ENCODE measurements at regions not wholly inside any gene's neighbourhood (a gene's known extent, or its start where the extent isn't known, plus 50 kb on each side); places are given as distances from the start of the nearest gene placed in this dataset.
A peak's percentile ranks its signal among the peaks of the same experiment; 100 is the strongest.

DNA sequence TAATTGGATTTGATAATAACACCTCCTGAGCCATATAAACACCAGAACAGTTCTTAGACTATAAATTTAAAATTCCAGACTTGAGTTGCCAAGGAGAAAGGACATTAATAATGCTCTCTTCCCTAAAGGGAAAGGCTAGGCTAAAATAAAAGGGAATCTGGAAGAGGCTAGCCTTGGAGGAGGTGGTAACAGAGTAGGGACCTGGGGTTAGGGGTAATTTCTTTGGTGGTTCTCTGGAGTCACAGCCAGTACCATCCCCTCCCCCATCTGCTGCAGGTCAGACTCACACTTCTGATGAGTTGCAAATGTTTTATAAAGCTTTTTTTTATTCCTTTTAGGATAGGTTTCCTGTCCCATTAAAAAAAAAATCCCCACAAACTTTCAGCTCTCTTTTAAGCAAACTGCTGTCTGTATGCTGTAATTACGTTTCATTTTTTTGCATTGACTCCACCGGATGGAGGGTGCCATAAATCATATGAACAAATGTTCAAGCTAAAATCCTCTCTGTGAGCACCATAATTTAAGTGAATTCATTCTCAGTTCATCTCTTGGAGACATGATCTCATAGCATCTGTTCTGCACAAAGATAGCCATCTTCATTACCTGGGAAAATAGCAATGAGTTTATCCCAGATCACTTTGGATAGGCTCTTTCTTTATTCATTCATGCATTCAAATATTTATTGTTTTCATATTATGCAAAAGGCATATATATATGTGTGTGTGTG lies 379.6 kb downstream of the TTLL7 start:
- intact Hi-C loops (cut with DNase I; ENCODE audit: low total_unique reads) = no loop called here
- no peak overlapping the region for H3K4me3 ChIP-seq
- DNase-seq = peak in 1 of 2 donors; percentile 15
- peaks cover 0 to 3% (median 0%) of the 10 kb centered on the region in 4 donors for H3K4me1 ChIP-seq
- WGBS, 5 donors = 58 to 68% (median 63%) methylated on average over 2 of the region's 2 CpGs
- no peaks in the 10 kb centered on the region for H3K27me3 ChIP-seq
- no peak for TF ChIP-seq EP300 (IDR thresholded peaks at IDR 0.05)
- TF ChIP-seq POLR2A (IDR thresholded peaks at IDR 0.05) = no peak
- no peak for TF ChIP-seq POLR2AphosphoS5 (IDR thresholded peaks at IDR 0.05)
- TF ChIP-seq, protein P1, sequence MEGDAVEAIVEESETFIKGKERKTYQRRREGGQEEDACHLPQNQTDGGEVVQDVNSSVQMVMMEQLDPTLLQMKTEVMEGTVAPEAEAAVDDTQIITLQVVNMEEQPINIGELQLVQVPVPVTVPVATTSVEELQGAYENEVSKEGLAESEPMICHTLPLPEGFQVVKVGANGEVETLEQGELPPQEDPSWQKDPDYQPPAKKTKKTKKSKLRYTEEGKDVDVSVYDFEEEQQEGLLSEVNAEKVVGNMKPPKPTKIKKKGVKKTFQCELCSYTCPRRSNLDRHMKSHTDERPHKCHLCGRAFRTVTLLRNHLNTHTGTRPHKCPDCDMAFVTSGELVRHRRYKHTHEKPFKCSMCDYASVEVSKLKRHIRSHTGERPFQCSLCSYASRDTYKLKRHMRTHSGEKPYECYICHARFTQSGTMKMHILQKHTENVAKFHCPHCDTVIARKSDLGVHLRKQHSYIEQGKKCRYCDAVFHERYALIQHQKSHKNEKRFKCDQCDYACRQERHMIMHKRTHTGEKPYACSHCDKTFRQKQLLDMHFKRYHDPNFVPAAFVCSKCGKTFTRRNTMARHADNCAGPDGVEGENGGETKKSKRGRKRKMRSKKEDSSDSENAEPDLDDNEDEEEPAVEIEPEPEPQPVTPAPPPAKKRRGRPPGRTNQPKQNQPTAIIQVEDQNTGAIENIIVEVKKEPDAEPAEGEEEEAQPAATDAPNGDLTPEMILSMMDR (IDR thresholded peaks at IDR 0.05) = no peak
- H3K9me3 ChIP-seq = no peaks in the 10 kb centered on the region
- no peaks in the 10 kb centered on the region for H3K36me3 ChIP-seq
- H3K27ac ChIP-seq = no peak overlapping the region

DNA sequence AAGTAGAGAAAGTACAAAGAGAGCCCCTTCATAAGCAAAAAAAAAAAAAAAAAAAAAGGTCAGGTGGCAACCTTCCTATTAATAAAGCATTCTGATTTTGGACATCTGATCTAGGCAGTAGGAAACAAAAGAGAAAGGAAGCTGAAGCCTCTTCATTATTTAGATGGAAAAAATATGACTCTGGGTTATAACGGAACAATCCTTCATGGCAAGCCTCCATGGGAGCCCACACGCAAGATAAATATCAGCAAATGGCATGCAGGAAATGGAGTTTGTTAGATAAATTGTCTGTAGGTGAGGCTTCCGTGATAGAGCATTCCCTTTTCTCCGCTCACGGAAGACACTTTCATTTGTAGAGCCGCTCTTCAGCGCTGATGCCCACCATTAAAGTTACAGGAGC lies 381.0 kb downstream of the TTLL7 start:
- 87 to 90% (median 88%) methylated on average over 7 of the region's 7 CpGs for WGBS, 5 donors
- H3K27ac ChIP-seq = no peak overlapping the region
- H3K36me3 ChIP-seq = no peaks in the 10 kb centered on the region
- H3K4me1 ChIP-seq = peaks cover 0 to 3% (median 0%) of the 10 kb centered on the region in 4 donors
- intact Hi-C loops (cut with DNase I; ENCODE audit: low total_unique reads) = no loop called here
- TF ChIP-seq POLR2A (IDR thresholded peaks at IDR 0.05) (no peak), EP300 (IDR thresholded peaks at IDR 0.05) (no peak), POLR2AphosphoS5 (IDR thresholded peaks at IDR 0.05) (no peak)
- no peak overlapping the region for H3K4me3 ChIP-seq
- H3K27me3 ChIP-seq = no peaks in the 10 kb centered on the region
- no peak for DNase-seq
- no peaks in the 10 kb centered on the region for H3K9me3 ChIP-seq

DNA sequence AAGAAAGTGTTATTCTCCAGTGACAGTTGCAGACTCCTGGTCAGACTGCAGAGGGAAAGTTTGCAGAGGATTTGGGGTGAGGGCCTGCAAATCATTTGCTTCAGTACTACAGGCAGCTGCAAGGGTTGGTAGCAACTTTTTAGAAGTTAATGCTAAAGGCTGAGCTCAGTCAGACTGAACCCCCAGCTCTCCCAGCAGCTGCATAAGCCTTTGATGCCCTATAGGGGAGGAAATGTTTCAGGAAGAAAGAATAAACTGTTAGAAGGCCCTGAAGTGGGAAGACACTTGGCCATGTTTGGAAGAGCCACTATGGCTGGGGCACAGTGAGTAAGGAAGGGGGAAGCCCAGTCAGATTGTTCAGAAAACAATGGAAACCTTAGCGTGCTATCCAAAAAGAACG lies 383.6 kb downstream of the TTLL7 start:
- H3K36me3 ChIP-seq = no peaks in the 10 kb centered on the region
- no peaks in the 10 kb centered on the region for H3K27me3 ChIP-seq
- H3K4me3 ChIP-seq = no peak overlapping the region
- H3K27ac ChIP-seq = no peak overlapping the region
- H3K9me3 ChIP-seq = no peaks in the 10 kb centered on the region
- no peak for DNase-seq
- intact Hi-C loops (cut with DNase I; ENCODE audit: low total_unique reads) = no loop called here
- H3K4me1 ChIP-seq = peaks cover 0 to 3% (median 0%) of the 10 kb centered on the region in 4 donors
- TF ChIP-seq POLR2AphosphoS5 (IDR thresholded peaks at IDR 0.05) (no peak), POLR2A (IDR thresholded peaks at IDR 0.05) (no peak), EP300 (IDR thresholded peaks at IDR 0.05) (no peak)
- TF ChIP-seq, protein P1 (IDR thresholded peaks at IDR 0.05) = no peak
- WGBS, 5 donors = 80 to 88% (median 85%) methylated on average over 2 of the region's 2 CpGs

DNA sequence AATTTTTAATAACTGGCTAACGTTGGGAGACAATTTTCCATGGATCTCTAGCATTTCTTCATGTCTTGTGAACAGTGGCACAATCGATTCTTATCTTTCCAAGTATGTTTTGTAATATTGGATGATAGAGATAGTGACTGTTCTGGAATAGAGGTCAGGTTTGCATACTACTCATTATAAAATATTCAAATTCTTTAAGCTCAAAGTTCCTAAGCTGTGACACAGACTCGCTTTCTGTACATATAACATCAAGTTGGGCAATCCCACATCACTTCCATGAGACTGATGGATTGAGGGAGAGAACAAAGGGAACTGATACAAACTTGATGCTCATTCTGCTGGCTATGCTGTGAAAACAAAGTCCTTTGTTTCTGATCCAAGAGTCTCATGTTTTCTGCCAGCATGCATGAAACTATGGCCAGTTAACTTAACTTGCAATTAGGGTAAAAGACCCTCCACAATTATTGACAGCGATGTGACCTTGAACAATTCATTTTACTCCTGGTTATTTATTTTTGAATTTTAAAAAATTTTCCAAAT lies 392.4 kb downstream of the TTLL7 start:
- Histone ChIP-seq H3K9me3 (peaks cover 0 to 13% (median 0%) of the 10 kb centered on the region in 4 donors), H3K27me3 (no peaks in the 10 kb centered on the region), H3K27ac (no peak overlapping the region), H3K4me1 (no peaks in the 10 kb centered on the region), H3K4me3 (no peak overlapping the region), H3K36me3 (no peaks in the 10 kb centered on the region)
- intact Hi-C loops (cut with DNase I; ENCODE audit: low total_unique reads) = no loop called here
- no peak for DNase-seq
- TF ChIP-seq EP300 (IDR thresholded peaks at IDR 0.05) = no peak
- TF ChIP-seq, protein P1 (IDR thresholded peaks at IDR 0.05) = no peak
- no peak for TF ChIP-seq POLR2A (IDR thresholded peaks at IDR 0.05)
- TF ChIP-seq POLR2AphosphoS5 (IDR thresholded peaks at IDR 0.05) = no peak
- 73 to 87% (median 75%) methylated on average over 4 of the region's 4 CpGs for WGBS, 5 donors

DNA sequence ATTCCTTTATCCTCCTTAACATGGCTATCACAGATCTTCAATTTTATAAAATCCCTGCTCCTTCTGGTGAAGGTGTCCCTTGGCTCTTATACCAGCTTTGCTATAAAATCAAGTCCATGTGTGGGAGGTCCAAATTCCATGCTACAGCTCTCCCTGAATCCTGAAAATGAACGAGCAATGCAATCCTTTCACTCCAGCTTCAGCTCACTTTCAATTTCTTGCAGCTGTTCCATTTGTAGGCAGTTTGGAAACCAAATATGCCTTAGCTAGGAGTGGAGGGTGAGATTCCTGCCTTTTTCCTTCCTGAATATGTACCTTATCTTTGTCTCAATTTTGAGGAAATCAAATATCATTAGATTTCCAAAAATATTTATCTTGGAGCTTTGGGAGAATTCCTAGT lies 402.6 kb downstream of the TTLL7 start:
- Histone ChIP-seq H3K4me3 (no peak overlapping the region), H3K27me3 (no peaks in the 10 kb centered on the region), H3K9me3 (peaks cover 0 to 16% (median 3%) of the 10 kb centered on the region in 4 donors), H3K36me3 (no peaks in the 10 kb centered on the region), H3K4me1 (no peaks in the 10 kb centered on the region), H3K27ac (no peak overlapping the region)
- TF ChIP-seq POLR2AphosphoS5 (IDR thresholded peaks at IDR 0.05) (no peak), POLR2A (IDR thresholded peaks at IDR 0.05) (no peak), EP300 (IDR thresholded peaks at IDR 0.05) (no peak)
- TF ChIP-seq, protein P1 (IDR thresholded peaks at IDR 0.05) = no peak
- 50 to 71% (median 53%) methylated on average over 1 of the region's 1 CpG for WGBS, 5 donors
- no peak for DNase-seq
- intact Hi-C loops (cut with DNase I; ENCODE audit: low total_unique reads) = no loop called here

All from stomach (tissue), 8 donors.